CD4-positive, alpha-beta T cell (primary cell): ENCODE measurements at regions not wholly inside any gene's neighbourhood (a gene's known extent, or its start where the extent isn't known, plus 50 kb on each side); places are given as distances from the start of the nearest gene placed in this dataset.

ENCODE experiments used
- ATAC-seq: fragments of 200-7000 bp; cut with Tn5 transposase; one replicate; pipeline ENCODE4 v1.10.0; 2022; ENCODE audit warnings: mild to moderate bottlenecking; ENCODE audit not compliant: poor library complexity
- CTCF ChIA-PET: fragments of 350-600 bp; sonication (Branson Sonifier 250); formaldehyde crosslinking; loops from one replicate; lab custom pipeline; 2021; ENCODE audit warnings: antibody characterized with exemption, inconsistent platforms; lab: Charles Lee
- POLR2A ChIA-PET: fragments of 350-600 bp; sonication (Branson Sonifier 250); formaldehyde crosslinking; loops from one replicate; lab custom pipeline; 2021; ENCODE audit warnings: antibody characterized with exemption, inconsistent platforms; lab: Charles Lee
- DNase-seq, 14 experiments: peaks; one replicate each; pipeline ENCODE4 v3.0.0-alpha.2; 2013 to 2020; ENCODE audit warnings: mixed read lengths in 2 of 14
- H3K27ac ChIP-seq, 2 donors: one replicate each; pipeline versions ENCODE4 v1.5.1 to v1.7.0; 2013; ENCODE audit warnings: low read length in 2 of 2, low read depth in 1 of 2, mild to moderate bottlenecking in 1 of 2
- H3K27me3 ChIP-seq, 2 experiments: 1 replicate in 1 of 2; 2 replicates in 1 of 2; pipeline versions ENCODE4 v1.6.1 to v1.7.0; 2013; ENCODE audit warnings: low read length in 2 of 2, control low read depth in 1 of 2, mild to moderate bottlenecking in 1 of 2, moderate library complexity in 1 of 2; ENCODE audit not compliant: insufficient read depth in 2 of 2, control insufficient read depth in 1 of 2
- H3K36me3 ChIP-seq: one replicate; pipeline ENCODE4 v1.6.1; 2013; ENCODE audit warnings: low read length, control low read depth; ENCODE audit not compliant: insufficient read depth
- H3K4me1 ChIP-seq: one replicate; pipeline ENCODE4 v1.6.1; 2013; ENCODE audit warnings: low read length, control low read depth; ENCODE audit not compliant: insufficient read depth
- H3K4me3 ChIP-seq: one replicate; pipeline ENCODE4 v1.5.1; 2013; ENCODE audit warnings: mild to moderate bottlenecking, low read length, moderate library complexity
- H3K9me3 ChIP-seq, 2 experiments: 1 replicate in 1 of 2; 2 replicates in 1 of 2; pipeline versions ENCODE4 v1.6.1 to v1.7.0; 2013; ENCODE audit warnings: low read length in 2 of 2, mild to moderate bottlenecking in 2 of 2, control low read depth in 1 of 2, moderate library complexity in 1 of 2; ENCODE audit not compliant: control insufficient read depth in 1 of 2, insufficient read depth in 1 of 2
- H3K27ac Mint-ChIP-seq: one replicate; pipeline ENCODE4 v1.8.0; 2020; ENCODE audit warnings: mixed read lengths
- H3K27me3 Mint-ChIP-seq: one replicate; pipeline ENCODE4 v1.8.0; 2021; ENCODE audit warnings: mixed read lengths
- H3K36me3 Mint-ChIP-seq: one replicate; pipeline ENCODE4 v1.8.0; 2021; ENCODE audit warnings: low read depth, mixed read lengths
- H3K4me1 Mint-ChIP-seq: one replicate; pipeline ENCODE4 v1.8.0; 2021; ENCODE audit warnings: low read depth, mixed read lengths
- H3K4me3 Mint-ChIP-seq: one replicate; pipeline ENCODE4 v1.8.0; 2020; ENCODE audit warnings: mild to moderate bottlenecking, mixed read lengths
- H3K9me3 Mint-ChIP-seq: one replicate; pipeline ENCODE4 v1.8.0; 2020; ENCODE audit warnings: mixed read lengths
- CTCF ChIP-seq: fragments of 200-600 bp; IDR thresholded peaks from one replicate; pipeline ENCODE4 v1.8.0; 2022; ENCODE audit warnings: antibody characterized with exemption, mild to moderate bottlenecking
- intact Hi-C, 2 experiments: fragments of 100-400 bp; cut with DNase I in 1 of 2; cut with micrococcal nuclease in 1 of 2; formaldehyde crosslinking; loops; one replicate each; pipeline versions ENCODE4 v1.15.1 to v1.9.0; 2023 to 2025; cut with DNase I, micrococcal nuclease

GRCh38 chr5:167893271-167893670 lies 398.2 kb upstream of the WWC1 start:
- H3K4me1 ChIP-seq, result no peaks in the 10 kb centered on the region
- no peaks in the 10 kb centered on the region for H3K36me3 ChIP-seq
- no peak overlapping the region for H3K4me3 ChIP-seq
- no peak for TF ChIP-seq CTCF
- no peaks in the 10 kb centered on the region for H3K9me3 ChIP-seq
- Mint-ChIP-seq H3K4me1 (no peaks in the 10 kb centered on the region), H3K36me3 (no peaks in the 10 kb centered on the region), H3K27me3 (no peaks in the 10 kb centered on the region), H3K27ac (no peak overlapping the region), H3K4me3 (no peak overlapping the region), H3K9me3 (no peaks in the 10 kb centered on the region)
- ATAC-seq (no peak), DNase-seq (no peak)
- H3K27ac ChIP-seq, result no peak overlapping the region
- ChIA-PET POLR2A (no interaction called here), CTCF (no interaction called here)
- intact Hi-C loops, result no loop called here
- H3K27me3 ChIP-seq, result no peaks in the 10 kb centered on the region

- Mint-ChIP-seq H3K4me1 (no peaks in the 10 kb centered on the region), H3K27ac (no peak overlapping the region), H3K36me3 (no peaks in the 10 kb centered on the region), H3K9me3 (no peaks in the 10 kb centered on the region), H3K27me3 (no peaks in the 10 kb centered on the region), H3K4me3 (no peak overlapping the region)
- no peaks in the 10 kb centered on the region for H3K4me1 ChIP-seq
- H3K36me3 ChIP-seq, result no peaks in the 10 kb centered on the region
- intact Hi-C loops, result no loop called here
- no peak overlapping the region for H3K4me3 ChIP-seq
- no peaks in the 10 kb centered on the region for H3K27me3 ChIP-seq
- H3K9me3 ChIP-seq, result no peaks in the 10 kb centered on the region
- DNase-seq (no peak), ATAC-seq (no peak)
- no peak for TF ChIP-seq CTCF
- CTCF ChIA-PET, result no interaction called here
- H3K27ac ChIP-seq, result no peak overlapping the region
- POLR2A ChIA-PET, result no interaction called here
Observed at GRCh38 chr5:167894631-167895472, 396.6 kb upstream of the WWC1 start.

GRCh38 chr5:167895899-167896659 lies 395.4 kb upstream of the WWC1 start:
- no peak overlapping the region for H3K27ac Mint-ChIP-seq
- H3K9me3 ChIP-seq, result no peaks in the 10 kb centered on the region
- H3K27ac ChIP-seq, result no peak overlapping the region
- H3K36me3 Mint-ChIP-seq, result no peaks in the 10 kb centered on the region
- DNase-seq (no peak), ATAC-seq (no peak)
- no peaks in the 10 kb centered on the region for H3K4me1 ChIP-seq
- intact Hi-C loops, result no loop called here
- no peaks in the 10 kb centered on the region for H3K4me1 Mint-ChIP-seq
- CTCF ChIA-PET, result no interaction called here
- H3K4me3 Mint-ChIP-seq, result no peak overlapping the region
- TF ChIP-seq CTCF, result no peak
- no peak overlapping the region for H3K4me3 ChIP-seq
- POLR2A ChIA-PET, result no interaction called here
- H3K36me3 ChIP-seq, result no peaks in the 10 kb centered on the region
- H3K27me3 ChIP-seq, result no peaks in the 10 kb centered on the region
- H3K9me3 Mint-ChIP-seq, result no peaks in the 10 kb centered on the region
- no peaks in the 10 kb centered on the region for H3K27me3 Mint-ChIP-seq
